Mesothelial cell of epicardium (in vitro differentiated cells): ENCODE measurements at regions not wholly inside any gene's neighbourhood (a gene's known extent, or its start where the extent isn't known, plus 50 kb on each side); places are given as distances from the start of the nearest gene placed in this dataset.
A peak's percentile ranks its signal among the peaks of the same experiment; 100 is the strongest.
"Not testable (repeated sequence)": the region's sequence is repeated elsewhere in the genome, so short reads cannot be mapped to it uniquely, and the experiment has no call there.

Experiments
- DNase-seq, 2 experiments: peaks; one replicate each; pipeline ENCODE4 v3.0.0; 2021; ENCODE audit warnings: low spot score in 2 of 2; ENCODE audit not compliant: unreplicated experiment in 2 of 2
- H3K27ac Mint-ChIP-seq: 2 replicates; pipeline ENCODE4 v1.8.0; 2021; ENCODE audit warnings: mixed read lengths
- H3K27me3 Mint-ChIP-seq: 2 replicates; pipeline ENCODE4 v1.8.0; 2021; ENCODE audit warnings: low read depth, mixed read lengths
- H3K36me3 Mint-ChIP-seq: 2 replicates; pipeline ENCODE4 v1.8.0; 2021; ENCODE audit warnings: mixed read lengths
- H3K4me1 Mint-ChIP-seq: 2 replicates; pipeline ENCODE4 v1.8.0; 2021; ENCODE audit warnings: mixed read lengths
- H3K4me3 Mint-ChIP-seq: 2 replicates; pipeline ENCODE4 v1.8.0; 2021; ENCODE audit warnings: mild to moderate bottlenecking, moderate library complexity, mixed read lengths
- H3K9me3 Mint-ChIP-seq: 2 replicates; pipeline ENCODE4 v1.8.0; 2021; ENCODE audit warnings: mixed read lengths
- CTCF ChIP-seq: fragments of 200-600 bp; sonication (generic); IDR thresholded peaks from one replicate; pipeline ENCODE4 v1.5.0; 2021; ENCODE audit warnings: antibody characterized with exemption; ENCODE audit not compliant: unreplicated experiment

GRCh38 chr10:28996345-28996744 lies 292.5 kb upstream of the LYZL1 start:
- DNase-seq = no peak
- Mint-ChIP-seq H3K4me3 (no peak overlapping the region), H3K27ac (peak overlapping the region; percentile 87), H3K4me1 (peaks cover 50% of the 10 kb centered on the region), H3K36me3 (peaks cover 8% of the 10 kb centered on the region), H3K9me3 (peaks cover 7% of the 10 kb centered on the region), H3K27me3 (no peaks in the 10 kb centered on the region)
- no peak for TF ChIP-seq CTCF

GRCh38 chr10:28996947-28997551 lies 291.8 kb upstream of the LYZL1 start:
- peaks cover 8% of the 10 kb centered on the region for H3K36me3 Mint-ChIP-seq
- no peak for DNase-seq
- no peak overlapping the region for H3K4me3 Mint-ChIP-seq
- peaks cover 50% of the 10 kb centered on the region for H3K4me1 Mint-ChIP-seq
- H3K9me3 Mint-ChIP-seq = peaks cover 7% of the 10 kb centered on the region
- H3K27me3 Mint-ChIP-seq = no peaks in the 10 kb centered on the region
- H3K27ac Mint-ChIP-seq = peak overlapping the region; percentile 94
- no peak for TF ChIP-seq CTCF

GRCh38 chr10:28997734-28998133 lies 291.1 kb upstream of the LYZL1 start:
- Mint-ChIP-seq H3K4me1 (peaks cover 54% of the 10 kb centered on the region), H3K9me3 (peaks cover 7% of the 10 kb centered on the region), H3K27me3 (no peaks in the 10 kb centered on the region), H3K27ac (peak overlapping the region; percentile 94), H3K4me3 (peak overlapping the region; percentile 9), H3K36me3 (peaks cover 8% of the 10 kb centered on the region)
- no peak for TF ChIP-seq CTCF
- DNase-seq = no peak

GRCh38 chr10:29001801-29002200 lies 287.1 kb upstream of the LYZL1 start:
- H3K27ac Mint-ChIP-seq = no peak overlapping the region
- no peak for TF ChIP-seq CTCF
- DNase-seq = no peak
- no peaks in the 10 kb centered on the region for H3K9me3 Mint-ChIP-seq
- H3K4me3 Mint-ChIP-seq = no peak overlapping the region
- no peaks in the 10 kb centered on the region for H3K27me3 Mint-ChIP-seq
- H3K4me1 Mint-ChIP-seq = peaks cover 43% of the 10 kb centered on the region
- no peaks in the 10 kb centered on the region for H3K36me3 Mint-ChIP-seq

GRCh38 chr10:29003014-29003413 lies 285.9 kb upstream of the LYZL1 start:
- not testable (repeated sequence) for H3K27me3 Mint-ChIP-seq, H3K36me3 Mint-ChIP-seq, H3K27ac Mint-ChIP-seq, H3K4me3 Mint-ChIP-seq, DNase-seq, H3K9me3 Mint-ChIP-seq
- H3K4me1 Mint-ChIP-seq = peaks cover 39% of the 10 kb centered on the region

GRCh38 chr10:29005988-29006387 lies 282.9 kb upstream of the LYZL1 start:
- Mint-ChIP-seq H3K4me1 (peaks cover 29% of the 10 kb centered on the region), H3K27ac (no peak overlapping the region), H3K4me3 (no peak overlapping the region), H3K9me3 (no peaks in the 10 kb centered on the region), H3K27me3 (no peaks in the 10 kb centered on the region), H3K36me3 (no peaks in the 10 kb centered on the region)
- no peak for DNase-seq
- no peak for TF ChIP-seq CTCF
